ENCODE measurements at regions not wholly inside any gene's neighbourhood (a gene's known extent, or its start where the extent isn't known, plus 50 kb on each side); places are given as distances from the start of the nearest gene placed in this dataset.

DNA sequence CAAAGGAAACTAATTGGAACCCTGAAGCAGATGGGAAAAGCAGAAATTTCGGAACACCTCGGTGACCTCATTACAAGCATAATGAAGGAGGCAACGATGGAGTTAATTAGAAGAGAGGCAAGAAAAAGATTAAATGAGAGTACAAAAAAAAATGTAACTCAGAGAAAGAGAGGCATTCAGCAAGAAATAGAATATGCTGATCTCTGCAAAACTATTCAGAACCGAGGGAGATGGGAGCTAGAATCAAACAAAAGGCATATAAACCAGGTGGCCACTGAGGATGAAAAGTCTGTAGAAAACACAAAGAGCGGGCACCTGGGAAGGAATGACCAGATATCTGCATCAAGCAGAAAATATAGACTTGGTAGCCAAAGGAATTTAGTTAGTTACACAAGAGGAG is 118.9 kb downstream of the CETN3 start:
- TF ChIP-seq, protein P1, sequence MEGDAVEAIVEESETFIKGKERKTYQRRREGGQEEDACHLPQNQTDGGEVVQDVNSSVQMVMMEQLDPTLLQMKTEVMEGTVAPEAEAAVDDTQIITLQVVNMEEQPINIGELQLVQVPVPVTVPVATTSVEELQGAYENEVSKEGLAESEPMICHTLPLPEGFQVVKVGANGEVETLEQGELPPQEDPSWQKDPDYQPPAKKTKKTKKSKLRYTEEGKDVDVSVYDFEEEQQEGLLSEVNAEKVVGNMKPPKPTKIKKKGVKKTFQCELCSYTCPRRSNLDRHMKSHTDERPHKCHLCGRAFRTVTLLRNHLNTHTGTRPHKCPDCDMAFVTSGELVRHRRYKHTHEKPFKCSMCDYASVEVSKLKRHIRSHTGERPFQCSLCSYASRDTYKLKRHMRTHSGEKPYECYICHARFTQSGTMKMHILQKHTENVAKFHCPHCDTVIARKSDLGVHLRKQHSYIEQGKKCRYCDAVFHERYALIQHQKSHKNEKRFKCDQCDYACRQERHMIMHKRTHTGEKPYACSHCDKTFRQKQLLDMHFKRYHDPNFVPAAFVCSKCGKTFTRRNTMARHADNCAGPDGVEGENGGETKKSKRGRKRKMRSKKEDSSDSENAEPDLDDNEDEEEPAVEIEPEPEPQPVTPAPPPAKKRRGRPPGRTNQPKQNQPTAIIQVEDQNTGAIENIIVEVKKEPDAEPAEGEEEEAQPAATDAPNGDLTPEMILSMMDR (IDR thresholded peaks at IDR 0.05; ENCODE audit: control extremely low read depth, extremely low read depth): no peak
- Histone ChIP-seq H3K4me3 (no peak overlapping the region), H3K36me3 (ENCODE audit: control insufficient read depth in 4 of 4, insufficient read depth in 4 of 4, low read length in 4 of 4) (no peaks in the 10 kb centered on the region), H3K9me3 (ENCODE audit: control insufficient read depth in 4 of 4, insufficient read depth in 3 of 4, low read length in 3 of 4) (no peaks in the 10 kb centered on the region), H3K27ac (ENCODE audit: low read depth in 1 of 2, low read length in 1 of 2) (no peak overlapping the region), H3K27me3 (ENCODE audit: control insufficient read depth in 3 of 3, insufficient read depth in 3 of 3, low read length in 2 of 3) (no peaks in the 10 kb centered on the region), H3K4me1 (ENCODE audit: control insufficient read depth in 5 of 5, insufficient read depth in 5 of 5, low read length in 5 of 5) (no peaks in the 10 kb centered on the region), H3K9ac (ENCODE audit: insufficient read depth in 1 of 2, low read length in 2 of 2) (no peak overlapping the region)
- no peak for ATAC-seq (ENCODE audit: insufficient read depth, low FRiP score)
- WGBS, 2 donors: 89 to 91% methylated on average over 5 of the region's 5 CpGs
- no peak for DNase-seq

DNA sequence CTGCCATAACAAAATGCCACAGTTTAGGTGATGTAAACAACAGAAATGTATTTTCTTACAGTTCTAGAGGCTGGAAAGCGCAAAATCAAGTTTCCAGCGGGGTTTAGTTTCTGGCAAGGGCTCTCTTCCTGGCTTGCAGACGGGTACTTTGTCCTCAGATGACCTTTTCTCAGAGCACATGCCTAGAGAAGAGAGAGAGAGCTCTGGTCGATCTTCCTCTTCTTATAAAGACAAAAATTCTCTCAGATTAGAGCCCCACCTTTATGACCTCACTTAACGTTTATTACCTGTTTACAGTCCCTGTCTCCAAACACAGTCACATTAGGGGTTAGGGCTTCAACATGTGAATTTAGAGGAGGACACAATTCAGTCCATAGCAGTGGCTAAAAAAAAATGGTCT is 119.7 kb downstream of the CETN3 start:
- Histone ChIP-seq H3K4me3 (no peak overlapping the region), H3K9me3 (ENCODE audit: control insufficient read depth in 4 of 4, insufficient read depth in 3 of 4, low read length in 3 of 4) (no peaks in the 10 kb centered on the region), H3K27me3 (ENCODE audit: control insufficient read depth in 3 of 3, insufficient read depth in 3 of 3, low read length in 2 of 3) (no peaks in the 10 kb centered on the region), H3K9ac (ENCODE audit: insufficient read depth in 1 of 2, low read length in 2 of 2) (no peak overlapping the region), H3K27ac (ENCODE audit: low read depth in 1 of 2, low read length in 1 of 2) (no peak overlapping the region), H3K4me1 (ENCODE audit: control insufficient read depth in 5 of 5, insufficient read depth in 5 of 5, low read length in 5 of 5) (no peaks in the 10 kb centered on the region), H3K36me3 (ENCODE audit: control insufficient read depth in 4 of 4, insufficient read depth in 4 of 4, low read length in 4 of 4) (no peaks in the 10 kb centered on the region)
- WGBS, 2 donors: 33 to 58% methylated on average over 5 of the region's 5 CpGs
- ATAC-seq (ENCODE audit: insufficient read depth, low FRiP score) (no peak), DNase-seq (peak in 1 of 3 donors; percentile 14)
- TF ChIP-seq, protein P1 (IDR thresholded peaks at IDR 0.05; ENCODE audit: control extremely low read depth, extremely low read depth): no peak

DNA sequence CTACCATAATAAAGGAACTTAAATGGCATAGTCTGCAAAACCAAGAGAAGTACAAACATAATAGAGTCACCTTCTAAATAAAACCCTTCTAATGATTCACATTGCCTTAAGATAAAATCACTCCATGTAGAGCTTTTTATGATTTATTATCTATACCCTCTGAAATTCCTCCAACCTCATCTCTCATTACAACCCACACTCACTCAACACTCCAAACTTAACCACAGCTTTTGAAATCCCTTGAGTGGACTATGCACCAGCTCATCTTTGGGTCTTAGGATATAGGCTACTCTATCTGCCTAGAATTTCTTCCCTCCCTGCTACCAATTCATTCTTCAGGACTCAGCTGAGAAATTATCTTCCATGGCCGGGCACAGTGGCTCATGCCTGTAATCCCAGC is 122.5 kb downstream of the CETN3 start:
- TF ChIP-seq, protein P1 (IDR thresholded peaks at IDR 0.05; ENCODE audit: control extremely low read depth, extremely low read depth): no peak
- ATAC-seq (ENCODE audit: insufficient read depth, low FRiP score): no peak

DNA sequence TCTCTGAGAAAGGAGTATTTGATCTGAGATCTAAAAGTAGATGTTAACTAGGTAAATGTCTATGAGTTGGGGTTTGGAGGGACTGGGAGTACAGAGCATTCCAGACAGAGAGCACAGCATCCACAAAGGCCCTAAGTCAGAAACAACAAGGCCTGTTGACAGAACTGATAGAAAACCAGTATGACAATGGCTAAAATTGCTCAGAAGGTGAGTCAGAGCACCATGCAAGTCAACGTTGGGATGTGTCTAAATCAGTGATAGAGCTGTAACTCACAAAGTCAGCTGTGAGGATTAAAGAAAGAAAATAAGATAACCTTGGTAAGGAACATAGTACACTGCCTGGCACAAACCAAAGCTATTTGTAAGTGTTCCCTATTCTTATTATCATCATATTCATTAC is 124.0 kb downstream of the CETN3 start:
- Histone ChIP-seq H3K4me1 (ENCODE audit: control insufficient read depth in 5 of 5, insufficient read depth in 5 of 5, low read length in 5 of 5) (no peaks in the 10 kb centered on the region), H3K9me3 (ENCODE audit: control insufficient read depth in 4 of 4, insufficient read depth in 3 of 4, low read length in 3 of 4) (no peaks in the 10 kb centered on the region), H3K9ac (ENCODE audit: insufficient read depth in 1 of 2, low read length in 2 of 2) (no peak overlapping the region), H3K27me3 (ENCODE audit: control insufficient read depth in 3 of 3, insufficient read depth in 3 of 3, low read length in 2 of 3) (no peaks in the 10 kb centered on the region), H3K4me3 (no peak overlapping the region), H3K36me3 (ENCODE audit: control insufficient read depth in 4 of 4, insufficient read depth in 4 of 4, low read length in 4 of 4) (no peaks in the 10 kb centered on the region), H3K27ac (ENCODE audit: low read depth in 1 of 2, low read length in 1 of 2) (no peak overlapping the region)
- WGBS, 2 donors: 71 to 83% methylated on average over 1 of the region's 1 CpG
- TF ChIP-seq, protein P1 (IDR thresholded peaks at IDR 0.05; ENCODE audit: control extremely low read depth, extremely low read depth): no peak
- no peak for DNase-seq
- ATAC-seq (ENCODE audit: insufficient read depth, low FRiP score): no peak

More for the DNA sequence above, 122.5 kb downstream of the CETN3 start:
- no peak overlapping the region for H3K9ac ChIP-seq (ENCODE audit: insufficient read depth in 1 of 2, low read length in 2 of 2)
- no peak overlapping the region for H3K4me3 ChIP-seq
- WGBS, 2 donors: 90 to 96% methylated on average over 1 of the region's 1 CpG
- no peaks in the 10 kb centered on the region for H3K4me1 ChIP-seq (ENCODE audit: control insufficient read depth in 5 of 5, insufficient read depth in 5 of 5, low read length in 5 of 5)
- no peaks in the 10 kb centered on the region for H3K9me3 ChIP-seq (ENCODE audit: control insufficient read depth in 4 of 4, insufficient read depth in 3 of 4, low read length in 3 of 4)
- H3K27ac ChIP-seq (ENCODE audit: low read depth in 1 of 2, low read length in 1 of 2): no peak overlapping the region
- H3K36me3 ChIP-seq (ENCODE audit: control insufficient read depth in 4 of 4, insufficient read depth in 4 of 4, low read length in 4 of 4): no peaks in the 10 kb centered on the region
- H3K27me3 ChIP-seq (ENCODE audit: control insufficient read depth in 3 of 3, insufficient read depth in 3 of 3, low read length in 2 of 3): no peaks in the 10 kb centered on the region
- DNase-seq: no peak

All from lung (tissue), 11 donors.